HG02938 (cell line): ENCODE measurements at regions not wholly inside any gene's neighbourhood (a gene's known extent, or its start where the extent isn't known, plus 50 kb on each side); places are given as distances from the start of the nearest gene placed in this dataset.

ENCODE experiments used
- ATAC-seq: cut with Tn5 transposase; IDR thresholded peaks from one replicate; pipeline ENCODE4 v1.9.1; 2021; ENCODE audit warnings: mild to moderate bottlenecking, moderate library complexity; ENCODE audit not compliant: unreplicated experiment

DNA sequence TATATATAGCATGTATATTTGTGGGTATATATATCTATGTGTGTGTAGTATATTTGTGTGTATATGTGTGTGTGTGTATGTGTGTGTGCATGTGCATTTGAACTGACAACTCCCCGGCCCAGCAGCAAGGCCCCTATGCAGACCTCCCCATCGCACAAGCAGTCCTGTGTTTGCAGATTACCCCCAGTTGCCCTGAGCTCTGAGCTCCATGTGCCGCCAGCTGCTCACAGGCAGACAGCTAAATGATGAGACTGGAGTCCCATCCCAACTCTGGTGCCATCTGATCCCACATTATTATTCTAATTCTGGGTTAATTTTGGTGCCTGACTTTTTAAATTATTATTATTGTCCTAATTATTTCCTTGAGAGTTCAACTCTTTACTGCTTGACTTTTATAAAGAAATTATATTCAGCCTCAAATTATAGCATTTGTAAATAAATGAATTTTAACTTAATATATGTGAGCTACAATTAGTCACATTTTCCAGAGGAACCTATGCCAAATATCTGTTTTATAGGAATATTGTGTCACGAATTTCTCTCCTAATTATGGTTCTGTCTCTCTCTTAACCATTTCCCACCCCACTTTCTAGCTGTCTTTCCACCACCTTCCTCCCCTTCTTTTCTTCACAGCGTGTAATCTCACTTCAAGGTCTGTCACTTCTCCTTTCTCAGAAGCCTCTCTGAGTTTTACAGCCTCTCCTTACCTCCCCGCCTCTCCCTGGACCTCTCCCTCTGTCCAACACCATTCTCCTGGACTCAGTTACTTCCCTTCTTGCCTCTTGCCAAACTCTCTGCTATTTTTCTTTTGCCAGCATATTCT, 90.6 kb upstream of the SYNDIG1 start:
- ATAC-seq = no peak

DNA sequence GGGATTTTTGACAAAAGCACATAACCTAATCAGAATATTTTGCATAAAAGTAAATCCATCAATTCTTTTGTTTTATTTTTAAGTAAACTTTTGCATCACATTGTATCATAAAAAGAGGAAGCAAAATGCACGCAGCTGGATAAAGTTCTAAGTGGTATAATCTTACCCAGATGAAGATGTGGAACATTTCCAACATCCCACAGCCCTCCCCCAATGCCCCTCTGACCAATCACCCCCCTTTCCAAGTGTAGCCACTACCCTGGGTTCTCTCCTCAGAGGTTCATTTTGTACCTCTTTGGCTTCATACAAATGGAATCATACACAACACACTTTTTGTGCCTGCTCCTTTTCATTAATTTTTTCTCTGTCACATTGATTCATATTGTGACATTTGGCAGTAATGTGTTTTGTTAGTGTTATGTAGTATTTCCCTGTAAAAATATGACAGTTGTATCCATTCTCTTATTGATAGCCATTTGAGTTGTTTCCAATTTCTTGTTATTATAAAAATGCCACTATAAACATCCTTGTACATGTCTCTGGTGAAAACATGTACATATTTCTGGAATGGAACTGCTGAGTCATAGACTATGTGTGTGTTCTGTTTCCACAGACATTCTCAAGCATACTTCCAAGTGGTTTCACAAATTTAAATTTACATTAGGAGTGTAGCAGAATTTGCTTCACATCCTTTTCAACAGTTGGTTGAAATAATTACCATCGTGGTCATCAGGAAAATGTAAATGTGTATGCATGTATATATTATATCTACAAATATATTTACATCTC, 92.9 kb upstream of the SYNDIG1 start:
- ATAC-seq = no peak

DNA sequence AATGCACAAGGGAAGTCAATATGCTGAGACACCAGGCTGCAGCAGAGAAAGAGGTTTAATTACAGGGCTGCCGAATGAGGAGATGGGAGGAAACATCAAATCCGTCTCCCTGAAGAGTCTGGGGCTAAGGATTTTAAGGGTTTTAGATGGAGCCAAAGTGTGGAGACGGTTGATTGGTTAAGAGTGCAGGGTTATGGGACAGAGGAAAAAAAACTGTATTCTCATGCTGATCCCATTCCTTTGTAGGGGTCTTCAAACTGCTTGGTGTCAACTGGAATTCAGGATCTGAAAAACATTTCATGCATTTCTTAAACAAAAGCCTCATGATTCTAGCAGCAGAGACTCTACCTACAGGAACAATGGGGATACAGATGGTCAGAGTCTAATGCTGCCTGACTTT, 96.1 kb upstream of the SYNDIG1 start:
- ATAC-seq = no peak

DNA sequence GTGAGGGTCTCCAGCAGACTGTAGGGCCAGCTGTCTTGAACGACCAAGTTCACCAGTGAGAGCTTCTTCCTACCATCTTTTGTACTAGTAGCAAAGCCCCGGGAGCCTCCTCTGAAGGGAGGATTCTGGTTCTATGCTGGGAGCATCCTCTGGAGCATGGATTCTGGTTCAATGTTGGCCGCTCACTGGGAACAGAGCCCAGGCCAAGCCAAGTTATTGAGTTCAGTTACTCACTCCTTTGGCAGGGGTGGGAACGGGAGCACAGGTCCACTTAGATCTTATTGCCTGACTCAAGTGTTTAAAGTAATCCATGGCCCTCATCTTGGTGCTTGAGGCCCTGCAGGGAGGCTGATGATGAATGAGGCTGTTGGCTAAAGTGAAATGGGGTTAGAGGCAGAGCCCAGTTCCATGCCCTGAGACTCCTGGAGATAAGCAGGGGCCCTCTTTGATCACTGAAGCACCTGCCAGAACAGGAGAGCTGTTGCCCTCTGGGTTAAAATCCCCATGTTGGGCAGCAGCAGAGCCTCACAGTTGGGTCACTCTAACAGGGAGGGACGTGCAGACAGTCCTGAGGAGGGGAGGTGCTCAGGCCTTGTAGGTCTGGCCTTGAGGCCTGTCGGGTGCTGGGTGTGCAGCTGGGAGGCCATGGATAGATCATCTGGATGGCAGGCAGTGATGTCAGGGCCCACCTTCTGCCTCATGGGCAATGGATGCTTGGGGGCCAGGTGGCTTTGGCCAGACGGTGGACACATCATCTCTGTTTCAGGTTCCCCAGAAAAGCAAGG, 98.3 kb upstream of the SYNDIG1 start:
- no peak for ATAC-seq

DNA sequence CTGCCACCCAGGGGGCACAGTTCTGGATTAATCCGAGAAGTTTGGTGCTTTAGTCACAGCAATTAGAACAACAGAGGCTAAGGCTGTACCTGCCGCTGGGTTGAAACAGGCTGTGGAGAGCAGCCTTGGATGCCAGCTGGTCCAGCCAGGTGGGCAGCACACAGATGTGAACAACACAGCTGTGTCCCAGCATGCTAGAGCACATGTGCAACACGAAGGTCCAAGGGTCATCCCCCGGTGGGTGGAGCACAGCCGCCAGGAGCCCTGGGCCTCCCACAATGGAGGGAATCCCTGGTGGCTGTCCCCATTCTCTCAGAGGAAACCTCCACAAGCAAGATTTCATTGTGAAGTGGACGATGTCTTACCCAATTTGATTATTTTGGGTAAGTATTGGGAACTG, 99.2 kb upstream of the SYNDIG1 start:
- ATAC-seq = no peak

DNA sequence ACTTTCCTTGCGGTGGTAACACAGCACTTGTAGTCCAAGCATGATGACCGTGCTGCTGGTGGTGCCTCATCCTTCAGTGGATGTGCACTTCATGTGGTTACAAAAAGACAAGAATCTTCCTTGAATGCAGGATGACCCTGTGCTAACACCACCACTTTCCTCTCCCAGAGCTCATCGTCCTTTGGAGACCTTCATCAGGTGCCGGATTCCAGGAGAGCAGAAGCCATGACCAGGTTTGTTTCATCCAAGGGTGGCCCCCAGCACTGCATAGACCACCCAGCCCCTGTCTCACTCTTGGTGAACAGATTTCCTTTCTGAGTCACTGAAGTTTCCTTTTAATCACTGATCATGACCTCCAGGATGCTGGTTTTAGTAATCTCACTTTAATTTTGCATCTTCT, 101.2 kb upstream of the SYNDIG1 start:
- no peak for ATAC-seq

DNA sequence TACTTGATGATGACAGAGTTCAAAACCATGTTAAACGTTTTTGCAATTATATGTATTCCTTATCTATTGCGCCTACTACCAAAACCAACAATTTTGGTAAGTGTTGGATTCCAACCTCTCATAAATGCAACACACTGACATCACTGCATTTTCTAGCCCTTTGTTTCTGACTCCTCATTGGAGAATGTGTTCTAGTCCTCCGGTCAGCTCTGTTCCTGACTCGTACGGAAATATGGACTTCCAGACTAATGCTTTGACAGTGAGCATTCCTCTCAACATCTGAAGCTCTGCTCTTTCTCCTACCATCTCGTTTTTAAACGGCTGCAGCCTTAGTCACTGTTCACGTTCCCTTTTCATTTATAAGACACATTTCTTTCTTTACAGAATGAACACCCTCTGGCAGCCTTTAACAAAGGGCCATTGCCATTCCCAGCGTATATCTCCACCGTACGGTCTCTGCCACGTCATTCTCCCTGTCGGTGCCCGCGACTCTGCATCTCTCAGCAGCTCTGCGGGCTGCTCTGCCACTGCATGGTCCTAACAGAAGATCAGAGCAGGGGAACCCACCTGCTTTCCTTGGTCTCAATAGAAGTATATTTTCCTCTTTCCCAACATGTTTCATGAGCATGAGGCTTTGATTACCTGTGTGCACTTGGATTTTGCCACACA, 103.0 kb upstream of the SYNDIG1 start:
- ATAC-seq = no peak

DNA sequence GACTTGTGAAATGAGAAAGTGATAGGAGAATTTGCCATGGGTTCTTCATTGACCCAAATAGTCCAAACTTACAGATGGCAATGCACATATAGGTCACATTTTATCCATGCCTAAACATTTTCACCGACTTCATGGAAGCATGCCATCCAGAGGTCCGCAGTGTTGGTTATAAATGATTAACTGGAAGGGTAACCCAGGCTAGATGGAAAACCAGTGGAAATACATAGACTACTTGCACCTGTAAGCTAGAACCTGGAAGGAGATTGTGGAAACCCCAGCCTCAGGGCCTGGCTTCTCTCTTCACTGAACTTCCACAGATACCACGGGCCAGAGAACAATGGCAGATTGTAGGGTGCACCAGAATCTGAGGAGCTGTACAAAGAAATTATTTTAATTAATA, 103.8 kb upstream of the SYNDIG1 start:
- no peak for ATAC-seq

DNA sequence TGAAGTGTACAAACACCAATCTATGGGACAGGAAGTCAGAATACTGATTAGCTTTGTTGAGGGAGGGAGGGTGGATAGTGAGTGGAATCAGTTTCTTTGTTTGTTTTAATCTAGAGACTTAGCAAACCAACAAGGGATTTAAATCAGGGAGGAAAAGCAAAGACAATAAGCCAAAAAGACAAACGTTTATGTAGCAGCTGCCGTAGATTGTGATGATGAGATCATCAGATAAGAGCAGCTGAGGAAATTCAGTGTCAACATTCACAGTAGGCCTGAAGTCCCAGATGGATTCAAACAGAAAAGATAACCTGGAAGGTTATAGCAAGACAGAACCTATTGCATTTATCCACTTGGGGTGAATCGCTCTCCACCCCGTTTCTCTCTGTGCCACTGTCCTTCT, 104.9 kb upstream of the SYNDIG1 start:
- ATAC-seq = no peak

DNA sequence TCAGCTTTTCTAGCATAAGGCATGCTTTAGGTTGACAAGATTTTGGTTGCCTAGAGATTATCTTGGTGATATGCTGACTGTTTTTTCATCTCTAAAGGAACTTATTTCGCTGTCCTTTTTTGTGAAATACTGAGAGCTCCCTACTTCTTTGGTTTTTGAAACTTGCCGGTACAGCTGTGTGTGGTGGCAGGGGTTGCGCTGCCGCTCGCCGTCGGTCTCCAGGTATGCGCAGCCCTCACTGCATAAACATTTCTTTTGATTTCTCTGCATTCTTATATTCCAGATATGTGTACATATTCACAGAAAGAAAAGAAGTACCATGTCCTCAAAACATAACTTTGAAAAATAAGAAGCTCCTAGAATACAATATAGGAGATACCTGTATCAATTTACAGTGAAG, 106.4 kb upstream of the SYNDIG1 start:
- no peak for ATAC-seq

DNA sequence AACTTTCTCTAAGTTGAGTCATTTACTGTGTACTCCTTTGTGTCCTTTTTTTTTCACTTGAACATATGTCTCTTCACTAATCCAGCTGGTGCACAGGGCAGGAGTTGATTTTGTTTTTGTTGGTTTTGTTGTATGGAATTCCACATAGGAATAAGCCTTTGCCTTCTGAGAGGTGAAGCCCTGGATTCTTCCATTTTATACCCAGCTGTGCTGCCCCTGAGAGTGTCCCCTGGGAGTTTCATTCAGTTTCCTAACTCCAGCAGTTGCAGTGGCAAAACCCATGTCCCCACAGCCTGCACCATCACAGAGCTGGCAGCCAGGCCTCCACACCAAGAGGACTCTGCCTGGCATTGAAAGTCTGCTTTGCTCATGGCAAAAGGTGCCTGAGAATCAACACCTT, 107.3 kb upstream of the SYNDIG1 start:
- no peak for ATAC-seq

DNA sequence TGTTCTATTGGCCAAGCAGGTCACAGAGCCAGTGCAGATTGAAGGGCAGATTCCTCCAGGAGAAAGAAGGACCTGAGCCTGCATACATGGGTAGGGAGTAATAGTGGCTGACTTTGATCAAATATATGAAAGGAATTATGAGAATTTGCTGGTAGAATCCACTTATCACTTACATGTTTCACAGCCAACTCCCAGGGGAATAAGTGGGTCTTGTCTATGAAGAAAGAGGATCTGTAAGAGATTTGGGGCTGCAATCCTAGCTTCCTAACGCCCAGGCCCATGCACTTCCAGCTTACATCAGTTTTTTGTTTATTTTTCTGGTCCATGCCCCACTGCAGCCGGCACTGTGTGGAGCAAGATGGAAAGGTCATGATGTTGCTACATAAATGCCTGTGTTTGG, 107.9 kb upstream of the SYNDIG1 start:
- no peak for ATAC-seq

DNA sequence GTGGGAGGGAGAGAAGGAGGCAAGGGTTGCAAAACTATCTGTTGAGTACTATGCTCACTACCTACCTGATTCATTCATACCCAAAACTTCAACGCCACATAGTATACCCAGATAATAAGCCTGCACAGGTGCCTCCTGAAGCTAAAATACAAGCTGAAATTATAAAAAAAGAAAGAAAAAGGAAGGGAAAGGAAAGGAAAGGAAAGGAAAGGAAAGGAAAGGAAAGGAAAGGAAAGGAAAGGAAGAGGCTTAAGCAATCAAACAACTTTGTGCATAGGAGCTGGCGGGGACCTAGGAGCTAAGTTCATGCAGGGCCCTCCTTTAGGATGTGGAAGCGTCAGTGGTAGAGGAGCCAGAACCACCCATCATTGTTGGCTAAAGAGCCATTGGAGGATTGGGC, 108.9 kb upstream of the SYNDIG1 start:
- ATAC-seq = no peak

DNA sequence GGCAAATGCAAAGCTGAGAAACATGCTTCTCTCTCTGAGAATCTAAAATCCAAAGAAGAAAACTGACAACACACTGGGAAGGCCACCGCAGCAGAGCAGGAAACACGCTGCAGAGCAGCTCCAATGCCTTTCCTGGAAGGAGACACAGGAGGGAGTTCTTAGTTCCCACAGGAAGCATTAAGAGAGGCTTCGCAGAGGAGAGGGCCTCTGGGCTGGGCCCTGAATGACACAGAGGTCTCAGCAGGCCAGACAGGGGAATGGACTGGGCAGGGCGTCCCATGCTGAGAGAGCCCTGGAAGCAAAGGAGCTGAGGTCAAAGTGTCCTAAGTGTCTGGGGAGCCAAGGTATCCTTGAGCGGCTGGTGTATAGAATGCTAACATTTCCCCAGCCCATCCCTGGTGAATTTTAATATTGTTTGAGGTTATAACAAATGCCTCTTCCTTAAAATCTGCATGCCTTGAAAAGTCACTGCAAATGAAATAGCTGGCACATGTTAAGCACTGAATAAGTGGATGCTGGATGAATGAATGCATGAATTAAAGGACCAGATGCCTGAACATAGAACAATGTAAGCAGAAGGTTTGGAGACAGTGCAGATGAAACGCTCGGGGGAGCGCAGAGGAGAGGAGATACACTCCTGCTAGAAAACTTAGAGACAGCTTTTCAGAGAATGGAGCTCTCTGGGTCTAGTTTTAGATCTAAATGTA, 110.0 kb upstream of the SYNDIG1 start:
- ATAC-seq = no peak

DNA sequence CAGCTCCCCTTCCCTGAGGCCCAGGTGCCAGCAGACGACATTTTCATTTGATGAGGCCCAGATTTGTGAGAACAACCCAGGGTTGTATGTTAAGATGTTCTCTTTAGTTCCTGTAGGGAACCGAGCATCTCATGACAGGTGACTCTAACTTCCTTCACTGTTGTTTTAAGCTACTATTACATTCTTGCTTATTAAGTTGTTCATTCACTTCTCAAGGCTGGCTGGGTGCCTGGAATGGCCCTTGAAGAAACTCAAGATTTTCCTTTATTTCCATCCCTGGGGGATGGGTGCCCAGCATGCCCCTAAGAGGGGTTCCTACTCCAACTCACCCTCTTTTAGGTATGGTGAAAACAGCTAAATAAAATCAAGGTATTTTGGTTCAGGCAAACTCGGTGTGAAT, 111.5 kb upstream of the SYNDIG1 start:
- ATAC-seq = no peak

DNA sequence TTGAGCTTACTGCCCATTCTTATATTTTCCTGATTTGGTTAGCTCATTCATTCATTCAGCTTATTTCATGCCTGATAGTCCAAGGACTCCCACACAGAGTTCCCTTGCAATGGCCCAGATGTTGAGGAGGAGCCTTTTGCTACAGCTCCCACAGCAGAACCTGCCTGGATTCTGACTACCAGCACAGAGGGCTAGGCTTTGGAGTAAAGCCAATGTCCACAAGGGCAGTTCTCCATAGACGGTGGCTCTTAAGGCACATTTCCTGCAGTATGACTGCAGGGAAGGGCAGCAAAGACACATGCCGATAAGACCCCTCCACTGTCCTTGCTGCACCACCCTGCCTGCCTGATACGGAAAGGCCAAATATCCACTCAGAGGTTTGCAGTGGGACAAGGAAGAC, 112.3 kb upstream of the SYNDIG1 start:
- no peak for ATAC-seq

DNA sequence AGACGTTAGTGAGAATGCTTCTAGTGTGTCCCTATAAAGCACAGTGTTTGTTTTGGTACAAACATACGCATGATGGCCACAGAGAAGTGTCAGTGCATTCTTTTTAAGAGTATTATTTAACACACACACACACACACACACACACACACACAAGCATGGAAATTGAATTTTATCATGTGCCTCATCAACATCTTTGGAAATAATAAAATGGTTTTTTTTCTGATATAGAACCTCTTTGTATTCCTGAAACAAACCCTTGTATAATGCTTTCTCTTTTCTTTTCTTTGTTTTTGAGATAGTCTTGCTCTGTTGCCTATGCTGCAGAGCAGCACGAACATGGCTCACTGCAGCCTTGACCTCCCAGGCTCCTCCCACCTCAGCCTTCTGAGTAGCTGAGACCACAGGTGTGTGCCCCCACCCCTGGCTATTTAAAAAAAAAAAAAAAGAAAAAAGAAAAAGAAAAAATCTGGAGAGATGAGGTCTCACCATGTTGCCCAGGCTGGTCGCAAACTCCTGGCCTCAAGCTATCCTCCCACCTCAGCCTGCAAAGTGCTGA, 116.2 kb upstream of the SYNDIG1 start:
- no peak for ATAC-seq

DNA sequence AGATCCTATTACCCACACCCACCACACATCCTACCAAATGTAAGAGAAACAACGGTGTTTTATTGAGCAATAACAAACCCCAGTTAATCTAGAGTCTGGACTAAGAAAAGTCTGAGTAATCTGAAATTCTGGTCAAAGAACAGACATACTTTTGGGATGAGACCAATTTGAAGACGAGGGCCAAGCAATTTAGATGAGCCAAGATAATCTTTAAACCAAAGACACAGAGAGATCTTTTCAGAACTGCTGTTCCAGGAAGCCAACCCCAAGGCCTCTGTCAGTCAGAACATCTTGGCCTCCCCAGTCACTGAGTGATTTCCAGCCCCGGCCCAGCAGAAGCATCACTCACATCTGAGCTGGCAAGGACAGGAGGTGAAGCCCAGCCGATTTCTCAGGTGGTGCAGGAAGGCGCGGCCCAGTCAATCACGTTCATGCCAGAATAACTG, 118.5 kb upstream of the SYNDIG1 start:
- ATAC-seq = no peak

DNA sequence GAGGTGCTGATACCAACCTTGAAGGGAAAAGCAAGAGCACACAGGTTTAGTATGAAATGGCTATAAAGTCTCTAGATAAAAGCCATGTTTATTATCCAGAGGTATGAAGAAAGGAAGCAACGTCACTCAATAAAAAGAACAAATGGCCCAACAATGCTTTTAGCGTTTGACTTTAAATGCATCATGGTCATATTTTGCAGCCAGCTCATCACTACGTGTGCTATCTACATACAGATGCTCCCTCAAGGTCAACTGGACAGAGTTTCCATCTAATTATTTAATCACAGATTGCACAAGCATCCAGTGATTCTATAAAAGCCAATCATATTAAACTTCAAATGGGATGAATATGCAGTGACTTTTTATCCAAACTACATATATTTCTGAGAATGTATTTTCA, 127.6 kb upstream of the SYNDIG1 start:
- no peak for ATAC-seq

DNA sequence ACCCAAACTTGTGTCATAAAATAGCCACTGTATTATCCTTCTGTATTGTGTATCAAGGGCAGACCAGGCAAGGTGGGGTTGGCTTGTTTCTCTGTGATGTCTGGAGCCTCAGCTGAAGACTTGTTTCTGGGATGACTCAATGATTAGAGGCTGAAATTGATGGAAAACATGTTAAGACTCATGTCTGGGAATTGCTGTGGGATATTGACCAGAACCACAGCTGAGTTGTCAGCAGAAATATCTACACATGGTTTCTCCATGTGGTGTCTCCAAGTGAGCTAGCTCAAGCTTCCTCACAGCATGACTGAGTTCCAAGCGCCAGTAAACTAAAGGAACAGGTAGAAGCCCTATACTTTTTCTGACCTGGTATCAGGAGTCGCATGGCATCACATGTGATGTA, 128.5 kb upstream of the SYNDIG1 start:
- no peak for ATAC-seq
